HepG2 (cell line): ENCODE measurements at regions not wholly inside any gene's neighbourhood (a gene's known extent, or its start where the extent isn't known, plus 50 kb on each side); places are given as distances from the start of the nearest gene placed in this dataset.
"Not testable (repeated sequence)": the region's sequence is repeated elsewhere in the genome, so short reads cannot be mapped to it uniquely, and the experiment has no call there.

Experiments used
- ATAC-seq: fragments of 200-7000 bp; cut with Tn5 transposase; 3 replicates; pipeline ENCODE4 v1.9.1; 2020; ENCODE audit warnings: mild to moderate bottlenecking, moderate library complexity
- BruUV-seq: library from RNA; stranded (reverse); fragments of 400-500 nt; replicated peaks from 2 replicates; lab custom pipeline; 2021; lab: Mats Ljungman, UMichigan
- CTCF ChIA-PET: fragments of 300-600 bp; formaldehyde crosslinking; extraction: SDS; loops from one replicate; lab custom pipeline; 2021; ENCODE audit warnings: low total read pairs, inconsistent platforms, low intra/inter-chr PET ratio; lab: Yijun Ruan, JAX
- POLR2A ChIA-PET: fragments of 350-600 bp; sonication (Branson Sonifier 250); formaldehyde crosslinking; loops from one replicate; lab custom pipeline; 2020; ENCODE audit warnings: antibody characterized with exemption, inconsistent platforms; lab: Yijun Ruan, JAX
- DNase-seq: peaks from one replicate; pipeline ENCODE4 v3.0.0-alpha.2; 2015; ENCODE audit warnings: low spot score
- FAIRE-seq: peaks from 3 replicates; lab custom pipeline; 2011; peaks lifted over from hg19 to GRCh38; lab: Jason Lieb, UNC
- H2AFZ ChIP-seq: one replicate; pipeline ENCODE4 v1.6.1; 2011; ENCODE audit warnings: low read length, inconsistent platforms
- H3K27ac ChIP-seq: fragments of 300-600 bp; 3 replicates; pipeline ENCODE4 v1.8.0; 2011; ENCODE audit warnings: mixed run types, mild to moderate bottlenecking, mixed read lengths, low read length, inconsistent platforms; ENCODE audit not compliant: insufficient read depth; ENCODE audit errors: extremely low read length
- H3K27me3 ChIP-seq, 2 experiments: fragments of 200-600 bp in 1 of 2; 2 replicates in 1 of 2; 3 replicates in 1 of 2; pipeline versions ENCODE4 v1.6.0 to v1.8.0; 2011; ENCODE audit warnings: low read length in 2 of 2, mild to moderate bottlenecking in 2 of 2, moderate library complexity in 2 of 2, inconsistent platforms in 1 of 2; ENCODE audit not compliant: insufficient read depth in 2 of 2, control insufficient read depth in 1 of 2
- H3K36me3 ChIP-seq, 2 experiments: fragments of 200-600 bp in 1 of 2; replicated peaks in 1 of 2; 2 replicates in 1 of 2; 3 replicates in 1 of 2; pipeline versions ENCODE4 v1.5.1 to v1.8.0; 2011; ENCODE audit warnings: low read length in 2 of 2, inconsistent platforms in 1 of 2; ENCODE audit not compliant: insufficient read depth in 2 of 2, control insufficient read depth in 1 of 2
- H3K4me1 ChIP-seq: 2 replicates; pipeline ENCODE4 v1.5.1; 2012; ENCODE audit warnings: low read length, inconsistent platforms; ENCODE audit not compliant: insufficient read depth
- H3K4me2 ChIP-seq: 2 replicates; pipeline ENCODE4 v1.6.0; 2011; ENCODE audit warnings: low read depth, low read length, inconsistent platforms
- H3K4me3 ChIP-seq, 3 experiments: fragments of 200-600 bp in 1 of 3; sonication (generic), shearing (Covaris generic) in 1 of 3; replicated peaks in 1 of 3; 2 replicates each; pipeline ENCODE4 v1.5.1; 2011 to 2016; ENCODE audit warnings: low read length in 3 of 3, inconsistent platforms in 2 of 3, low read depth in 2 of 3, mild to moderate bottlenecking in 2 of 3, control low read depth in 1 of 3, mixed read lengths in 1 of 3; ENCODE audit not compliant: insufficient read depth in 1 of 3
- H3K79me2 ChIP-seq: one replicate; pipeline ENCODE4 v1.6.1; 2011; ENCODE audit warnings: low read length, inconsistent platforms; ENCODE audit not compliant: insufficient read depth
- H3K9ac ChIP-seq: 2 replicates; pipeline ENCODE4 v1.6.0; 2011; ENCODE audit warnings: mild to moderate bottlenecking, low read depth, low read length, inconsistent platforms; ENCODE audit not compliant: insufficient read depth
- H3K9me3 ChIP-seq: 2 replicates; pipeline ENCODE4 v1.5.1; 2012; ENCODE audit warnings: mild to moderate bottlenecking, low read length
- H4K20me1 ChIP-seq: 2 replicates; pipeline ENCODE4 v1.6.0; 2011; ENCODE audit warnings: inconsistent platforms, mild to moderate bottlenecking, low read length, moderate library complexity; ENCODE audit not compliant: insufficient read depth
- BRCA1 ChIP-seq: sonication (generic); formaldehyde crosslinking; IDR thresholded peaks from 2 replicates; pipeline ENCODE4 v1.4.0; 2020; ENCODE audit warnings: missing genetic modification reagents
- IKZF4 ChIP-seq: sonication (generic); formaldehyde crosslinking; IDR thresholded peaks from 2 replicates; pipeline ENCODE4 v1.5.1; 2020; ENCODE audit warnings: borderline replicate concordance, mild to moderate bottlenecking, low read depth, missing genetic modification reagents; ENCODE audit errors: not compliant biosample characterization
- KAT7 ChIP-seq: IDR thresholded peaks from 2 replicates; pipeline ENCODE4 v1.6.1; 2018; ENCODE audit warnings: borderline replicate concordance, missing compliant biosample characterization
- MLLT10 ChIP-seq: sonication (generic); formaldehyde crosslinking; IDR thresholded peaks from 2 replicates; pipeline ENCODE4 v1.4.0; 2020; ENCODE audit warnings: missing genetic modification reagents
- ZFY ChIP-seq: sonication (generic); formaldehyde crosslinking; IDR thresholded peaks from 2 replicates; pipeline ENCODE4 v1.4.0; 2020; ENCODE audit warnings: missing genetic modification reagents
- ZKSCAN5 ChIP-seq: sonication (generic); formaldehyde crosslinking; IDR thresholded peaks from 2 replicates; pipeline ENCODE4 v1.5.1; 2020; ENCODE audit warnings: mild to moderate bottlenecking, missing genetic modification reagents
- ZNF512 ChIP-seq: sonication (generic); formaldehyde crosslinking; IDR thresholded peaks from 2 replicates; pipeline ENCODE4 v1.4.0; 2020; ENCODE audit warnings: mild to moderate bottlenecking, missing genetic modification reagents
- ZNF782 ChIP-seq: sonication (generic); formaldehyde crosslinking; IDR thresholded peaks from 2 replicates; pipeline ENCODE4 v1.4.0; 2020; ENCODE audit warnings: missing genetic modification reagents, mild to moderate bottlenecking, borderline replicate concordance
- WGBS: methylation state at CpG from one replicate; pipeline ENCODE4 v1.1.6; 2017; ENCODE audit warnings: low lambda C conversion rate; 5-methylcytosine and 5-hydroxymethylcytosine counted together
- in situ Hi-C: cut with HindIII; loops from 2 replicates; pipeline ENCODE4 v1.10.0; 2017; ENCODE audit warnings: low pct_unique_long_range_greater_than_20kb; ENCODE audit not compliant: extremely low pct_ligation_motif_present
- intact Hi-C: fragments of 100-400 bp; cut with micrococcal nuclease; formaldehyde crosslinking; loops from one replicate; pipeline ENCODE4 v1.10.0; 2022; ENCODE audit not compliant: unreplicated experiment
- TF ChIP-seq, protein P1 (sequence below): sonication (generic); formaldehyde crosslinking; IDR thresholded peaks from 2 replicates; pipeline ENCODE4 v1.8.0; 2022; ENCODE audit warnings: low read depth, missing genetic modification reagents
- TF ChIP-seq, protein P2 (sequence below): sonication (generic); formaldehyde crosslinking; IDR thresholded peaks from 2 replicates; pipeline ENCODE4 v1.4.0; 2020; ENCODE audit warnings: missing genetic modification reagents, mild to moderate bottlenecking, borderline replicate concordance

DNA sequence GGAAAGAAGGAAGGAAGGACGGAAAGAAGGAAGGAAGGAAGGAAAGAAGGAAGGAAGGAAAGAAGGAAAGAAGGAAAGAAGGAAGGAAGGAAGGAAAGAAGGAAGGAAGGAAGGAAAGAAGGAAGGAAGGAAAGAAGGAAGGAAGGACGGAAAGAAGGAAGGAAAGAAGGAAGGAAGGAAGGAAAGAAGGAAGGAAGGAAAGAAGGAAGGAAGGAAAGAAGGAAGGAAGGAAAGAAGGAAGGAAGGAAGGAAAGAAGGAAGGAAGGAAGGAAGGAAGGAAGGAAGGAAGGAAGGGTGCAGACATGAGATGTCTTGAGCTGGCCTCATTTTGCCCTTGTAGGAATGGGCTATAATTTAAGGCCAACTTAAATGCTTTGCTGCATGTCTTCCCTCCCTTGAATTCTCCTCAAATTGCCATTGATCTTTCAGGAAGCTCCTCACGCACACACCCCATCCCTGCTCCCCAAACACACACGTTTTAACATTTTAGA is 172.1 kb upstream of the NOX3 start:
- ATAC-seq, CTCF ChIA-PET: not testable (repeated sequence)

DNA sequence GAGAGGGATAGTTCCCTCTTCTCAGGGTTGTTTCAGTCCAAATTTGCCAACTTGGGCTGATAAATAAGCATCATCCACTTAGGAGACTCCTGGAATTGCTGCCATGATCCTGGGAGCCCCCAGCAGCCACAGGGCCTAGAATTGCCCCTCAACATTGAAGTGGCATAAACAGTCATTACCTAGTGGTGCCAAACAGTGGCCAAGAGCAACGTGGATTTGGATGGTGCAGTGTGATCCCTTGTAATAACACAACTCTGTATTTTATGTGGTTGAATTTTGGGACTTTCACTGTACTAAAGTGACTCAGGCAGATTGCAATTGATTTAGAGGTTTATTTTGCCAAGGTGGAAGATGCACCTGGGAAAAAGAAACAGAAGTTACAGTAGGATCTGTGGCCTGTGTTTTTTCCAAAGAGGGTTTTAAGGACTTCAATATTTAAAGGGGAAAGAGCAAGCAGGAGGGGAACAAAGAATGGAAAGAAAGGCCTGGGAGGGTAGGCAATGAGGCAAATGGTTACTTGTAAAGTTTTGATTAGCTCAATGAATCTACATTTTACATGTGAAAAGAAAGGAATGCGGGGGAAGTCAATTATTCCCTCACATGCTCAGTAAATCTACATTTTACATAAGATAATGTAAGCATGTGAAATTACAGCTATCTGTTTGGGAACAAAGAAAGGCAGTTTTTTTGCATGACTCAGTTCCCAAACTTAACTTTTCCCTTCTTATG is 168.0 kb upstream of the NOX3 start:
- H3K27ac ChIP-seq = no peak overlapping the region
- CTCF ChIA-PET = no interaction called here
- H3K9me3 ChIP-seq = no peaks in the 10 kb centered on the region
- H3K9ac ChIP-seq = no peak overlapping the region
- H3K79me2 ChIP-seq = no peaks in the 10 kb centered on the region
- no peak overlapping the region for H3K4me3 ChIP-seq
- ATAC-seq (no peak), FAIRE-seq (no peak), DNase-seq (no peak)
- intact Hi-C loops = no loop called here
- H3K27me3 ChIP-seq = no peaks in the 10 kb centered on the region
- in situ Hi-C loops = no loop called here
- no peak overlapping the region for H2AFZ ChIP-seq
- POLR2A ChIA-PET = no interaction called here
- H3K36me3 ChIP-seq = no peaks in the 10 kb centered on the region
- BruUV-seq = no TSS peak
- 1% methylated on average over 2 of the region's 2 CpGs for WGBS
- no peaks in the 10 kb centered on the region for H3K4me1 ChIP-seq
- no peaks in the 10 kb centered on the region for H4K20me1 ChIP-seq
- H3K4me2 ChIP-seq = no peak overlapping the region
- TF ChIP-seq ZFY (CRISPR knock-in tag) = no peak
- no peak for TF ChIP-seq BRCA1
- no peak for TF ChIP-seq MLLT10 (CRISPR knock-in tag)
- TF ChIP-seq ZKSCAN5 (CRISPR knock-in tag) = no peak
- TF ChIP-seq KAT7 = no peak
- TF ChIP-seq, protein P1, sequence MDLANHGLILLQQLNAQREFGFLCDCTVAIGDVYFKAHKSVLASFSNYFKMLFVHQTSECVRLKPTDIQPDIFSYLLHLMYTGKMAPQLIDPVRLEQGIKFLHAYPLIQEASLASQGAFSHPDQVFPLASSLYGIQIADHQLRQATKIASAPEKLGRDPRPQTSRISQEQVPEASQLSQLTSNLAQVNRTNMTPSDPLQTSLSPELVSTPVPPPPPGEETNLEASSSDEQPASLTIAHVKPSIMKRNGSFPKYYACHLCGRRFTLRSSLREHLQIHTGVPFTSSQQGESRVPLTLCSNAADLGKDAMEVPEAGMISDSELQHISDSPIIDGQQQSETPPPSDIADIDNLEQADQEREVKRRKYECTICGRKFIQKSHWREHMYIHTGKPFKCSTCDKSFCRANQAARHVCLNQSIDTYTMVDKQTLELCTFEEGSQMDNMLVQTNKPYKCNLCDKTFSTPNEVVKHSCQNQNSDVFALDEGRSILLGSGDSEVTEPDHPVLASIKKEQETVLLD = no peak
- no peak for TF ChIP-seq IKZF4
- TF ChIP-seq, protein P2, sequence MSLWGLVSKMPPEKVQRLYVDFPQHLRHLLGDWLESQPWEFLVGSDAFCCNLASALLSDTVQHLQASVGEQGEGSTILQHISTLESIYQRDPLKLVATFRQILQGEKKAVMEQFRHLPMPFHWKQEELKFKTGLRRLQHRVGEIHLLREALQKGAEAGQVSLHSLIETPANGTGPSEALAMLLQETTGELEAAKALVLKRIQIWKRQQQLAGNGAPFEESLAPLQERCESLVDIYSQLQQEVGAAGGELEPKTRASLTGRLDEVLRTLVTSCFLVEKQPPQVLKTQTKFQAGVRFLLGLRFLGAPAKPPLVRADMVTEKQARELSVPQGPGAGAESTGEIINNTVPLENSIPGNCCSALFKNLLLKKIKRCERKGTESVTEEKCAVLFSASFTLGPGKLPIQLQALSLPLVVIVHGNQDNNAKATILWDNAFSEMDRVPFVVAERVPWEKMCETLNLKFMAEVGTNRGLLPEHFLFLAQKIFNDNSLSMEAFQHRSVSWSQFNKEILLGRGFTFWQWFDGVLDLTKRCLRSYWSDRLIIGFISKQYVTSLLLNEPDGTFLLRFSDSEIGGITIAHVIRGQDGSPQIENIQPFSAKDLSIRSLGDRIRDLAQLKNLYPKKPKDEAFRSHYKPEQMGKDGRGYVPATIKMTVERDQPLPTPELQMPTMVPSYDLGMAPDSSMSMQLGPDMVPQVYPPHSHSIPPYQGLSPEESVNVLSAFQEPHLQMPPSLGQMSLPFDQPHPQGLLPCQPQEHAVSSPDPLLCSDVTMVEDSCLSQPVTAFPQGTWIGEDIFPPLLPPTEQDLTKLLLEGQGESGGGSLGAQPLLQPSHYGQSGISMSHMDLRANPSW = no peak
- no peak for TF ChIP-seq ZNF782

More for the DNA sequence above, 172.1 kb upstream of the NOX3 start:
- H3K36me3 ChIP-seq, H3K9ac ChIP-seq, intact Hi-C loops, H3K27me3 ChIP-seq, H3K4me2 ChIP-seq, H3K79me2 ChIP-seq, DNase-seq, in situ Hi-C loops, BruUV-seq, H3K9me3 ChIP-seq, POLR2A ChIA-PET, H3K4me1 ChIP-seq, H3K4me3 ChIP-seq, FAIRE-seq, H4K20me1 ChIP-seq, H3K27ac ChIP-seq: not testable (repeated sequence)
- WGBS = 16% methylated on average over 4 of the region's 4 CpGs
- TF ChIP-seq ZNF512 (CRISPR knock-in tag) = peak; percentile 89
- H2AFZ ChIP-seq = peak overlapping the region; percentile 37
